ENCODE measurements at regions not wholly inside any gene's neighbourhood (a gene's known extent, or its start where the extent isn't known, plus 50 kb on each side); places are given as distances from the start of the nearest gene placed in this dataset.

GRCh38 chr1:101520302-101520701 lies 283.5 kb downstream of the S1PR1 start:
- TF ChIP-seq CTCF (IDR thresholded peaks at IDR 0.05), result peak in 4 of 6 experiments; percentile 47 to 75 (median 68)
- TF ChIP-seq POLR2A (IDR thresholded peaks at IDR 0.05), result no peak
